ENCODE measurements at regions not wholly inside any gene's neighbourhood (a gene's known extent, or its start where the extent isn't known, plus 50 kb on each side); places are given as distances from the start of the nearest gene placed in this dataset.

DNA sequence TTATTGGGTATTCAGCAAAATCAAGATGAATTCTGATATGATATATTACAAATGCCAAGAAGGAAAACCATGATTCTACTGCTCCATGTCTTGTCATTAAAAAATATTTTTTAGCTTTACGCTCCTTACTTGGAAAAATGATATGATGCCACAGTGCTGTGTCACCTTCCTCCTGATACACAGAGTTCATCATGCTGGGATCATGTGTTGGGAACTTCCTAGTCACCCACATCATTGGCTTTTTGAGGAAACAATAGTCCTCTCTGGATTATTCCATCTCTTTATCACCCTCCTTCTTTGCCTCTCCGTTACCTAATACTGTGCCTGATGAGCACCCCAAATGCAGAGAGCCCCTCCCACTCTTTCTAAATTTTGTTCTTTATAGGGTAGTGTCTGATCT, 94.3 kb upstream of the PFN2 start:
- CTCF ChIA-PET = no interaction called here
- no peak overlapping the region for H3K56ac ChIP-seq (ENCODE audit: extremely low read depth, insufficient read depth, low read length)
- H3K18ac ChIP-seq (ENCODE audit: low read depth, low read length) = no peak overlapping the region
- H3K4me3 ChIP-seq (ENCODE audit: insufficient read depth, low read depth, low read length) = no peak overlapping the region
- no peaks in the 10 kb centered on the region for H3K36me3 ChIP-seq (ENCODE audit: control insufficient read depth, insufficient read depth, low read length)
- in situ Hi-C loops (cut with MboI; ENCODE audit: low sequenced_read_pairs) (no loop called here), intact Hi-C loops (cut with micrococcal nuclease) (no loop called here), dilution Hi-C loops (cut with HindIII; ENCODE audit: low sequenced_read_pairs, unreplicated experiment) (no loop called here)
- peaks cover 10% of the 10 kb centered on the region for H3K4me1 ChIP-seq (ENCODE audit: control insufficient read depth, insufficient read depth, low read length)
- BruUV-seq (replicated peaks) = no TSS peak
- H3K9me3 ChIP-seq (ENCODE audit: control insufficient read depth, insufficient read depth, low read length) = no peaks in the 10 kb centered on the region
- H4K5ac ChIP-seq (ENCODE audit: low read depth, low read length) = no peak overlapping the region
- H4K20me1 ChIP-seq (ENCODE audit: insufficient read depth, low read length) = no peaks in the 10 kb centered on the region
- no CpG with 5 or more reads among the region's 2 CpGs for WGBS, 2 experiments (ENCODE audit: extremely low coverage in 2 of 2, insufficient read length in 1 of 2)
- no peak overlapping the region for H3K4me2 ChIP-seq (ENCODE audit: low read depth, low read length)
- DNase-seq = peak; percentile 52
- H3K4ac ChIP-seq (ENCODE audit: low read depth, low read length) = 0 out of 2 replicates have a peak overlapping the region, but pooled peaks have one; percentile 4
- H2AK9ac ChIP-seq (replicated peaks; ENCODE audit: low read depth, low read length, poor library complexity) = no peak overlapping the region
- H3K27me3 ChIP-seq (ENCODE audit: control insufficient read depth, insufficient read depth, low read length) = peaks cover 2% of the 10 kb centered on the region; the same call in 1 of the 2 replicates
- no peak overlapping the region for H2BK5ac ChIP-seq (ENCODE audit: low read depth, low read length, poor library complexity, severe bottlenecking)
- ATAC-seq (ENCODE audit: low read depth) = no peak
- H2AFZ ChIP-seq (replicated peaks; ENCODE audit: low read length, poor library complexity) = no peak overlapping the region
- no peak overlapping the region; the same call in 1 of the 2 replicates for H2BK120ac ChIP-seq (ENCODE audit: low read depth, low read length)
- no peak overlapping the region for H3K27ac ChIP-seq (ENCODE audit: insufficient read depth, low read length)
- no peak overlapping the region for H3K14ac ChIP-seq (replicated peaks; ENCODE audit: low read depth, low read length)
- POLR2A ChIA-PET (ENCODE audit: unreplicated experiment) = no interaction called here
- no peaks in the 10 kb centered on the region; the same call in 1 of the 2 replicates for H3K9me1 ChIP-seq (ENCODE audit: insufficient read depth, low read length)
- H2BK15ac ChIP-seq (ENCODE audit: low read depth, low read length) = no peak overlapping the region
- H2BK20ac ChIP-seq (ENCODE audit: low read depth, low read length) = no peak overlapping the region
- H3K9ac ChIP-seq (ENCODE audit: low read depth, low read length) = no peak overlapping the region
- no peak overlapping the region for H2AK5ac ChIP-seq (ENCODE audit: low read depth, low read length)
- H3K79me1 ChIP-seq (ENCODE audit: low read depth in 1 of 2, low read length in 2 of 2) = 0 out of 4 replicates have a peak, but pooled peaks cover 0 to 4% of the 10 kb centered on the region in 2 experiments
- H4K8ac ChIP-seq (ENCODE audit: low read depth in 2 of 2, low read length in 2 of 2) = no peak overlapping the region
- no peak overlapping the region for H3K23ac ChIP-seq (ENCODE audit: low read depth, low read length)
- H4K91ac ChIP-seq (ENCODE audit: insufficient read depth, low read depth, low read length) = no peak overlapping the region
- TF ChIP-seq, protein P1, sequence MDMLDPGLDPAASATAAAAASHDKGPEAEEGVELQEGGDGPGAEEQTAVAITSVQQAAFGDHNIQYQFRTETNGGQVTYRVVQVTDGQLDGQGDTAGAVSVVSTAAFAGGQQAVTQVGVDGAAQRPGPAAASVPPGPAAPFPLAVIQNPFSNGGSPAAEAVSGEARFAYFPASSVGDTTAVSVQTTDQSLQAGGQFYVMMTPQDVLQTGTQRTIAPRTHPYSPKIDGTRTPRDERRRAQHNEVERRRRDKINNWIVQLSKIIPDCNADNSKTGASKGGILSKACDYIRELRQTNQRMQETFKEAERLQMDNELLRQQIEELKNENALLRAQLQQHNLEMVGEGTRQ (IDR thresholded peaks at IDR 0.05; ENCODE audit: low read depth, low read length) = peak; percentile 19; the same call in 1 of the 2 replicates
- no peak for TF ChIP-seq RFX5 (IDR thresholded peaks at IDR 0.05; ENCODE audit: low read depth, low read length)

All from IMR-90 (cell line).